Esophagus squamous epithelium (tissue), 5 donors: ENCODE measurements at regions not wholly inside any gene's neighbourhood (a gene's known extent, or its start where the extent isn't known, plus 50 kb on each side); places are given as distances from the start of the nearest gene placed in this dataset.
"Not testable (repeated sequence)": the region's sequence is repeated elsewhere in the genome, so short reads cannot be mapped to it uniquely, and the experiment has no call there.

Source experiments
- DNase-seq: peaks from one replicate; lab custom pipeline; 2025; lab: John Stamatoyannopoulos, UW
- H3K27ac ChIP-seq, 4 donors: fragments of 200-600 bp; sonication (generic); one replicate each; pipeline ENCODE4 v1.5.1; 2016 to 2019; ENCODE audit warnings: mild to moderate bottlenecking in 1 of 4
- H3K27me3 ChIP-seq, 4 donors: fragments of 200-600 bp; sonication (generic); 1 replicate in 3 of 4; 2 replicates in 1 of 4; pipeline versions ENCODE4 v1.5.1 to v1.6.0; 2017 to 2021; ENCODE audit warnings: antibody characterized with exemption in 1 of 4
- H3K36me3 ChIP-seq, 3 donors: fragments of 200-600 bp; sonication (generic); one replicate each; pipeline ENCODE4 v1.5.1; 2016 to 2019
- H3K4me1 ChIP-seq, 3 donors: fragments of 200-600 bp; sonication (generic); one replicate each; pipeline ENCODE4 v1.5.1; 2017 to 2019
- H3K4me3 ChIP-seq, 4 donors: fragments of 200-600 bp; sonication (generic); 1 replicate in 3 of 4; 2 replicates in 1 of 4; pipeline ENCODE4 v1.5.1; 2016 to 2019; ENCODE audit warnings: mild to moderate bottlenecking in 2 of 4, moderate library complexity in 1 of 4
- H3K9me3 ChIP-seq, 3 donors: fragments of 200-600 bp; sonication (generic); one replicate each; pipeline ENCODE4 v1.5.1; 2016 to 2019
- CTCF ChIP-seq, 6 experiments: fragments of 450-650 bp in 4 of 6; fragments of 200-600 bp in 2 of 6; sonication (generic) in 2 of 6; IDR thresholded peaks; one replicate each; pipeline ENCODE4 v1.5.1; 2016 to 2019; ENCODE audit warnings: antibody characterized with exemption in 6 of 6, mild to moderate bottlenecking in 4 of 6, moderate library complexity in 4 of 6
- POLR2A ChIP-seq, 4 donors: fragments of 450-650 bp; IDR thresholded peaks; one replicate each; pipeline ENCODE4 v1.6.1; 2017; ENCODE audit warnings: antibody characterized with exemption in 4 of 4, mild to moderate bottlenecking in 4 of 4, moderate library complexity in 3 of 4
- whole genome bisulfite sequencing, 2 donors: methylation state at CpG; one replicate each; pipeline ENCODE4 v1.1.5; 2018; 5-methylcytosine and 5-hydroxymethylcytosine counted together
- intact Hi-C: fragments of 100-400 bp; cut with DNase I; formaldehyde crosslinking; loops from one replicate; pipeline ENCODE4 v1.15.0; 2022
- donor health status: DM: yes; HTN: yes; CAD: no.

DNA sequence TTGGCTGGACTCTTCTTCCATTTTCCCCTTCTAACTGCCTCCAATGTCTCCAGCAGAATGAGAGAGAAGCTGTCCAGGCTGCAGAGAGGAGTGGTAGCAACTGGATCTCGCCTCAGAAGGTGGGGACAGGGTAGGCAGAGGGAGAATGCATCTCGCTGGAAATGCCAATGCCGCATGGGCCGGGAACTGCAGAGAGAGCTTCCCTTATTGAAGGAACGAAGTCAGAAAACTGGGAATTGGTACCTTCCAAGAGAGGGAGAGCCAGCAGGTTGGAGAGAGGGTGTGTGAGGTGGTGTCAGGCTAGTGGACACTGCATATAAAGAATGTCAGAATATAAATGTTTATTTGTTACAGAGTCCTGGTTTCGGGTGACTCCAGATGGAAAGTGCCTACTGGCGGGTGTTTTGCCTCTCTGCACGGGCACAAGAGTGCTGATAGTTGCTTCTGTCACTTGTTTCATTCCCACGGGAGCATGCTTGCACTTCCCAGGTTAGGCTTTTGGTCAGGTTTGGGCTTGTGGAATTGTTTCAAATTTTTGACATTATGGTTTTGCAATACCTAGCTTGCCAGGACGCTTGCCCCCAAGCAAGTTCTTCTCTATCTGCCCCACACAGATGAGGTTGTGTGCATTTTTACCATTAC is 156.8 kb upstream of the STS start:
- H3K4me1 ChIP-seq, result peaks cover 0 to 5% (median 0%) of the 10 kb centered on the region in 3 donors
- WGBS, 2 donors, result 44 to 61% methylated on average over 9 of the region's 10 CpGs
- intact Hi-C loops, result no loop called here
- no peak overlapping the region for H3K27ac ChIP-seq
- H3K4me3 ChIP-seq, result no peak overlapping the region
- no peaks in the 10 kb centered on the region for H3K27me3 ChIP-seq
- H3K36me3 ChIP-seq, result no peaks in the 10 kb centered on the region
- no peak for DNase-seq
- peaks cover 0 to 12% (median 0%) of the 10 kb centered on the region in 3 donors for H3K9me3 ChIP-seq
- no peak for TF ChIP-seq CTCF (IDR thresholded peaks at IDR 0.05)
- no peak for TF ChIP-seq POLR2A (IDR thresholded peaks at IDR 0.05)

GRCh38 chrX:6989858-6990257 is 157.7 kb upstream of the STS start:
- Histone ChIP-seq H3K36me3 (no peaks in the 10 kb centered on the region), H3K27me3 (no peaks in the 10 kb centered on the region), H3K9me3 (peaks cover 0 to 9% (median 0%) of the 10 kb centered on the region in 3 donors), H3K4me3 (no peak overlapping the region), H3K4me1 (peaks cover 0 to 5% (median 0%) of the 10 kb centered on the region in 3 donors), H3K27ac (no peak overlapping the region)
- 74 to 88% methylated on average over 4 to 6 of the region's 6 CpGs for WGBS, 2 donors
- TF ChIP-seq POLR2A (IDR thresholded peaks at IDR 0.05) (no peak), CTCF (IDR thresholded peaks at IDR 0.05) (no peak)
- no peak for DNase-seq
- intact Hi-C loops, result no loop called here

DNA sequence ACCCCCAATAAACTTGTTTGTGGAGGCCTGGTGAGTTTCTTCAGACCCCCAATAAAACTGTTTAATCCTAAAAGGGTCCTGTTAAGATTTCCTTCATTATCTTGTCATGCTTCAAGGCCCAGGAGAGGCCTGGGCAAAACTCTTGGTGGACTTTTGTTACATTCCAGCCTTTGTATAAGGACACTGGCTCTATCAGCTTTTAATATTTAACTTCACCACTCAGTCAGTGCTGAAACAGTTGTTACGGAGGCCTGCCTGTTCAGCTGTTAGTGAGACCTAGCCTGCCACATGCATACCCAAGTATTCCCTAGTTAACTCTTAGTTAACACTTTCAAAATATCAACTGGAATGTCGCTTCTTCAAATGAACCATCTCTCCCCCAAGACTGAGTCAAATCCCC is 158.8 kb upstream of the STS start:
- H3K27ac ChIP-seq, H3K9me3 ChIP-seq, intact Hi-C loops, H3K27me3 ChIP-seq, H3K4me3 ChIP-seq, H3K4me1 ChIP-seq, DNase-seq, H3K36me3 ChIP-seq: not testable (repeated sequence)
- WGBS, 2 donors, result 88 to 93% methylated on average over 2 of the region's 2 CpGs

DNA sequence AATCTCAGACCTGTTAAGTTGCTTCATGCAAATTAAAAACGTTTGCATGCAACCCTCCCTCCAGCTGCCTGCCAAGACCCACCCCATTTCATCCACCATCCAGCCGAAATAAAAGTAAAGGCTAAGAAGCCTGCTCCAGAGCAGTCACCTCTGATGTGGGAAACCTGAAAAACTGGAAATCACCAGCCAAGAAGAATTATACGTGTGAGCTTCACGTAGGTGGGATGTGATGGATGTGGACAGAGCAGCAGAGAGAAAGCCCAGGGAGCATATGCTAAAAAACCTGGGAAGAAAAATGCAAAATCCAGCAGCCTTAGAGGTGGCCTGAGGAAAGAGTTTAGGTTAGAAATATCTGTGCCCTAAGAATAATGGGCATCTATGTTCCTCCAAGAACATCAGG is 160.6 kb upstream of the STS start:
- TF ChIP-seq POLR2A (IDR thresholded peaks at IDR 0.05), result no peak
- no peak for TF ChIP-seq CTCF (IDR thresholded peaks at IDR 0.05)
- H3K27me3 ChIP-seq, result no peaks in the 10 kb centered on the region
- no peaks in the 10 kb centered on the region for H3K36me3 ChIP-seq
- no peaks in the 10 kb centered on the region for H3K9me3 ChIP-seq
- intact Hi-C loops, result no loop called here
- H3K4me1 ChIP-seq, result peaks cover 0 to 5% (median 0%) of the 10 kb centered on the region in 3 donors
- DNase-seq, result no peak
- WGBS, 2 donors, result 43% methylated on average over 2 to 4 of the region's 4 CpGs
- no peak overlapping the region for H3K27ac ChIP-seq
- no peak overlapping the region for H3K4me3 ChIP-seq

GRCh38 chrX:6985537-6985936 is 162.0 kb upstream of the STS start:
- Histone ChIP-seq H3K27me3 (no peaks in the 10 kb centered on the region), H3K36me3 (no peaks in the 10 kb centered on the region), H3K4me1 (peaks cover 0 to 5% (median 0%) of the 10 kb centered on the region in 3 donors), H3K4me3 (no peak overlapping the region), H3K27ac (no peak overlapping the region), H3K9me3 (no peaks in the 10 kb centered on the region)
- no peak for DNase-seq
- WGBS, 2 donors, result 80 to 93% methylated on average over 1 to 6 of the region's 7 CpGs
- intact Hi-C loops, result no loop called here
- TF ChIP-seq POLR2A (IDR thresholded peaks at IDR 0.05), result no peak
- no peak for TF ChIP-seq CTCF (IDR thresholded peaks at IDR 0.05)
